Ovary (tissue), 7 donors: ENCODE measurements at regions not wholly inside any gene's neighbourhood (a gene's known extent, or its start where the extent isn't known, plus 50 kb on each side); places are given as distances from the start of the nearest gene placed in this dataset.
"Not testable (repeated sequence)": the region's sequence is repeated elsewhere in the genome, so short reads cannot be mapped to it uniquely, and the experiment has no call there.

ENCODE experiments used
- DNase-seq, 5 donors: peaks; one replicate each; pipeline ENCODE4 v3.0.0-alpha.2; 2019 to 2020
- H3K27ac ChIP-seq, 2 donors: fragments of 200-600 bp; one replicate each; pipeline versions ENCODE4 v1.5.1 to v1.8.0; 2019 to 2022
- H3K27me3 ChIP-seq: fragments of 200-600 bp; one replicate; pipeline ENCODE4 v1.8.0; 2022
- H3K36me3 ChIP-seq: fragments of 200-600 bp; sonication (generic); one replicate; pipeline ENCODE4 v1.5.1; 2019
- H3K4me1 ChIP-seq: one replicate; pipeline ENCODE4 v1.8.1; 2013; ENCODE audit warnings: mild to moderate bottlenecking, moderate library complexity; ENCODE audit not compliant: insufficient read depth
- H3K4me3 ChIP-seq: fragments of 200-600 bp; sonication (generic); one replicate; pipeline ENCODE4 v1.5.1; 2017
- H3K9me3 ChIP-seq, 2 donors: fragments of 200-600 bp in 1 of 2; sonication (generic) in 1 of 2; one replicate each; pipeline versions ENCODE4 v1.5.1 to v1.8.1; 2013 to 2019; ENCODE audit warnings: mild to moderate bottlenecking in 1 of 2, moderate library complexity in 1 of 2
- CTCF ChIP-seq, 3 donors: fragments of 450-650 bp in 2 of 3; fragments of 200-600 bp in 1 of 3; IDR thresholded peaks; one replicate each; pipeline versions ENCODE4 v1.5.1 to v1.8.0; 2016 to 2022; ENCODE audit warnings: antibody characterized with exemption in 3 of 3, mild to moderate bottlenecking in 1 of 3
- EP300 ChIP-seq: sonication (generic); formaldehyde crosslinking; IDR thresholded peaks from one replicate; pipeline ENCODE4 v1.6.1; 2017; ENCODE audit warnings: antibody characterized with exemption
- POLR2A ChIP-seq: fragments of 450-650 bp; IDR thresholded peaks from one replicate; pipeline ENCODE4 v1.6.1; 2017; ENCODE audit warnings: antibody characterized with exemption, mild to moderate bottlenecking, moderate library complexity
- WGBS, 3 donors: extraction: QIAGEN DNeasy Blood & Tissue Kit in 1 of 3; methylation state at CpG; one replicate each; pipeline versions ENCODE4 v1.1.5 to v1.1.7; 2013 to 2017; 5-methylcytosine and 5-hydroxymethylcytosine counted together
- intact Hi-C, 4 donors: fragments of 100-400 bp; cut with DNase I; formaldehyde crosslinking; loops; one replicate each; pipeline versions ENCODE4 v1.11.0 to v1.15.1; 2022 to 2023
- donor health status: DM: no; HTN: no; CAD: no; lungs with moderate emphysema.
- donor health status: DM: no; HTN: no; CAD: no.
- donor health status: Bipolar disorder and iron deficiency.
- donor health status: DM: no; HTN: no; CAD: no.
- donor health status: DM: yes; HTN: yes; CAD: no.

DNA sequence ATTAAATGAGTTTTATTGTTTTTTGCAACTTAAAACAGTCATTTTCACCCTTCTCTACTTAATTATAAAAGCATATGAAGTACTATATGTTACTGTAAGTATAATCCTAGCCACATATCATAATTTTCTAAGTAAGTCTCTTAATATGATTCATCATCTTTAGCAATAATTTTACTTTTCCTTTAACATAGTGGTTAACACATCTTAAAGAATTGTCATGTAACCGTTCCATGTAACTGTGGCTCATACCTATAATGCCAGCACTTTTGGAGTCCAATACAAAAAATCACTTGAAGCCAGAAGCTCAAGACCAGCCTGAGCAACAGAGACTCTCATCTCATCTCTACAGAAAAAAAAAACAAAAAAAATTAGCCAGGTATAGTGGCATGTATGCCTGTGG is 260.6 kb upstream of the DUSP10 start:
- 86 to 94% (median 93%) methylated on average over 1 of the region's 1 CpG for WGBS, 3 donors
- Histone ChIP-seq H3K27me3 (no peaks in the 10 kb centered on the region), H3K4me1 (peaks cover 1% of the 10 kb centered on the region), H3K4me3 (no peak overlapping the region), H3K9me3 (no peaks in the 10 kb centered on the region), H3K27ac (no peak overlapping the region), H3K36me3 (no peaks in the 10 kb centered on the region)
- DNase-seq: no peak
- intact Hi-C loops: no loop called here
- TF ChIP-seq CTCF (IDR thresholded peaks at IDR 0.05): no peak
- TF ChIP-seq POLR2A: no peak
- no peak for TF ChIP-seq EP300

DNA sequence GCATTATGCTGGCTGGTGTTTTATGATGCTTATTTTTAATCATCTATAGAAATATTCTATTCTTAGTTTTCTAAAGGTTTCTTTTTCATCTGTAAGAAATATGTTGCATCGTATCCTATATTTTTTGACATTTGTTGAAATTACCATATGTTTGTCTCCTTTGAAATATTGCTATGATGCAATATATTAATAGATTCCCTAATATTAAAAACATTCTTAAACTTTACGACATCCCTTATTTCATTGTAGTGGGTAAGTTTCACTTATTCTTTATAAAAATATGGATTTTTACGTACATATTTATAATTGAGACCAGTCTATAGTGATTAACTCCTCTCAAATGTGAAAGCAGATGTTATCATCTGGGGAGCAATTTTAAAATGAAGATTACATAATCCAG is 258.2 kb upstream of the DUSP10 start:
- 95 to 98% (median 97%) methylated on average over 3 of the region's 3 CpGs for whole genome bisulfite sequencing, 3 donors
- Histone ChIP-seq H3K27ac (no peak overlapping the region), H3K4me3 (no peak overlapping the region), H3K4me1 (peaks cover 1% of the 10 kb centered on the region), H3K27me3 (no peaks in the 10 kb centered on the region), H3K36me3 (no peaks in the 10 kb centered on the region), H3K9me3 (no peaks in the 10 kb centered on the region)
- no peak for TF ChIP-seq EP300
- TF ChIP-seq CTCF (IDR thresholded peaks at IDR 0.05): no peak
- TF ChIP-seq POLR2A: no peak
- intact Hi-C loops: no loop called here
- DNase-seq: no peak

GRCh38 chr1:221998781-221999180 is 256.9 kb upstream of the DUSP10 start:
- DNase-seq: no peak
- H3K9me3 ChIP-seq: no peaks in the 10 kb centered on the region
- no peak overlapping the region for H3K27ac ChIP-seq
- intact Hi-C loops: loop anchor here in 1 of 4 donors (1.0 kb wide), 1 partner anchor 31 kb away; no protein-coding TSS in a partner anchor
- WGBS, 3 donors: 84 to 94% (median 85%) methylated on average over 6 of the region's 6 CpGs
- peaks cover 1% of the 10 kb centered on the region for H3K4me1 ChIP-seq
- no peaks in the 10 kb centered on the region for H3K36me3 ChIP-seq
- H3K27me3 ChIP-seq: no peaks in the 10 kb centered on the region
- no peak overlapping the region for H3K4me3 ChIP-seq
- TF ChIP-seq POLR2A (no peak), EP300 (no peak), CTCF (IDR thresholded peaks at IDR 0.05) (no peak)

DNA sequence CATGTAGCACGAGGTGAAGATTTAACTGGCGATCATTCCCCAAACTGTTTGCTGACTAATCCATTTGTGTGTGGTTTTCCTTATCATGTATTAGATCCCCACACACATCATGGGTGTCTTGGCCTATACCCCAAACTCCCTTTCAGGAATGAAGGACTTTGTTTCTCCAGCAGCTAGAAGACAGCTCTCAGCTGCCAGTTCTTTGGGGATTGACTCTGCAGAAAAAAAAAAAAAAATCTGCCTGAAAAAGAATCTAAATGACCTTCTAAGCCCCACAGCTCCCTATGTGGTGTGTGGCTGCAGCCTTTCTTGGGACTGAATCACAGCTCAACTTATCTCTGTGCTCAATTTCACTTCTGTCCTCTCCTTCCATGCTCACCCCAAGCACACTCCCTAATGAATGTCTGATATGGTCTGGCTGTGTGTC is 256.3 kb upstream of the DUSP10 start:
- intact Hi-C loops: loop anchor here in 1 of 4 donors (1.0 kb wide), 1 partner anchor 31 kb away; no protein-coding TSS in a partner anchor

DNA sequence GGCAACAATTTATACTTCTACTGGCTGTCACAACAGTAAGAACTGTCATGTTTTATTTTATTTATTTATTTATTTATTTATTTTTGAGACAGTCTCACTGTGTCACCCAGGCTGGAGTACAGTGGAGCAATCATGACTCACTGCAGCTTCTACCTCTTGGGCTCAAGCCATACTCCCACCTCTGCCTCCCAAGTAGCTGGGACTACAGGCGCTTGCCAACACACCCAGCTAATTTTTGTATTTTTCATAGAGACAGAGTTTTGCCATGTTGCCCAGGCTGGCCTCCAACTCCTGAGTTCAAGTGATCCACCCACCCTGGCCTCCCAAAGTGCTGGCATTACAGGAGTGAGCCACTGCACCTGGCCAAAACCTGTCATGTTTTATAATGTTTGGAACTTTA is 255.1 kb upstream of the DUSP10 start:
- H3K27ac ChIP-seq, H3K4me1 ChIP-seq, H3K36me3 ChIP-seq, H3K9me3 ChIP-seq, H3K27me3 ChIP-seq, DNase-seq, H3K4me3 ChIP-seq, intact Hi-C loops: not testable (repeated sequence)
- 60 to 65% (median 65%) methylated on average over 1 of the region's 1 CpG for WGBS, 3 donors

More for the DNA sequence above, 256.3 kb upstream of the DUSP10 start:
- Histone ChIP-seq H3K4me1 (peaks cover 1% of the 10 kb centered on the region), H3K27me3 (no peaks in the 10 kb centered on the region), H3K4me3 (no peak overlapping the region), H3K36me3 (no peaks in the 10 kb centered on the region), H3K27ac (no peak overlapping the region), H3K9me3 (no peaks in the 10 kb centered on the region)
- WGBS, 3 donors: 26 to 33% (median 30%) methylated on average over 2 of the region's 2 CpGs
- no peak for DNase-seq
- TF ChIP-seq CTCF (IDR thresholded peaks at IDR 0.05) (no peak), POLR2A (no peak), EP300 (no peak)
